Epithelial cell of proximal tubule (primary cell): ENCODE measurements at regions not wholly inside any gene's neighbourhood (a gene's known extent, or its start where the extent isn't known, plus 50 kb on each side); places are given as distances from the start of the nearest gene placed in this dataset.

ENCODE experiments used
- DNase-seq: peaks from one replicate; pipeline ENCODE4 v3.0.0-alpha.2; 2011; ENCODE audit warnings: low read depth
- H3K4me3 ChIP-seq: 2 replicates; pipeline ENCODE4 v1.5.1; 2011; ENCODE audit warnings: low read depth, mild to moderate bottlenecking, low read length
- CTCF ChIP-seq: conservative IDR thresholded peaks from 2 replicates; pipeline ENCODE4 v1.5.1; 2012; ENCODE audit warnings: low read depth, mild to moderate bottlenecking, low read length

DNA sequence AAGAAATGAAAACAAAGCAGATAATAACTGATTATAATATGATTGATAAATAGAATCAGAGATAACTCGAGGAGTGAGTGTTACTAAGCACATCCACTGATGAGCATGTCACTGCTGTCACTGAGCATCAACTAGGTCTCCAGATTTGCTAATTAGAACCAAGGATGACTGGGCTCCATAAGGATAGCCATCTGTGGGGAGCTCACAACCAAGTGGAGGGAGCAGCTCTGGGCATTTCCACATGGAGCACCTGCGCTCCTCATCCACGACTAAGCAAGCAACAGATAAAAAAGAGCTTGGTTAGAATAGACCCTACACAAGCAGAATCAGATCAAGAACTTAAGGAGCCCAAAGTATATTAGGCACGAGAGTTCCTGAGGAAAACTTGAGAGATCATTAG lies 396.0 kb upstream of the B3GAT1 start:
- H3K4me3 ChIP-seq, result no peak overlapping the region
- TF ChIP-seq CTCF, result no peak

DNA sequence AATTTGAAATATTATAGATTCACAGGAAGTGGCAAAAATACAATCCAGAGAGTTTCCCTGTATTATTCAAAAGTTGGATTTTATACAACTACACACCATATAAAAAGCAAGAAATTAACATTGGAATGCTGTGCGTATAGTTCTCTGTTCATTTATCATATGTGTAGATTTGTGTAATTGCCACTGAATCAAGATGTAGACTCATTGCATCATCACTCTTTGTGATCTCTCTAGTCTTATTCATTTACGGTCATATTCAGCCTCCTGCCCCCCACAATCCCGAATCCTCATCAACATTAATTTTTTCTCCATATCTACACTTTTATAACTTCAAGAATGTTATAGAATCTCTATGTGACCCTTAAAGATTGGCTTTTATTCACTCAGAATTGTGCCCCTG lies 390.6 kb upstream of the B3GAT1 start:
- no peak for TF ChIP-seq CTCF
- no peak for DNase-seq
- no peak overlapping the region for H3K4me3 ChIP-seq

More for the DNA sequence above, 396.0 kb upstream of the B3GAT1 start:
- DNase-seq, result no peak

- no peak overlapping the region for H3K4me3 ChIP-seq
- no peak for DNase-seq
- TF ChIP-seq CTCF, result no peak
Measured at GRCh38 chr11:134802116-134802515, 390.1 kb upstream of the B3GAT1 start.

GRCh38 chr11:134801570-134801969 lies 389.5 kb upstream of the B3GAT1 start:
- H3K4me3 ChIP-seq, result no peak overlapping the region
- no peak for DNase-seq
- no peak for TF ChIP-seq CTCF

GRCh38 chr11:134800826-134801225 lies 388.8 kb upstream of the B3GAT1 start:
- no peak overlapping the region for H3K4me3 ChIP-seq
- TF ChIP-seq CTCF, result no peak
- DNase-seq, result no peak

DNA sequence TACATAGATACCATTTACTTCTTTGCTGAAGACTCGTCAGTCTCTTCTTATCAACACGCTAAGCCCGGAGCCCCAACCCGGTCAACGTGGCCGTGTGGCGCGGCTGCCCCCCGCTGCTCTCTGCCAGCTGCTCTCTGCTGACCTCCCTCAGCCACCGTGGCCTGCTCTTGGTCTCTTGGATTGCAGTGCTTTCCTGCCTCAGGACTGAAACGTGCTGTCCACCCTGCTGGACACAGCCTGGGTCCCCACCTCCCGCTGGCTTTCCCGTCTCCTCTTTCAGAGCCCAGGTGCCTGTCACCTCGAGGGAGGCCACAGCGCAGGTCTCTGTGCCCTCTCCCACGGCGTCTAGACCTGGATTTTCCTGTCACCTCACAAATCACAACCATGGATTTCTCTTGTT lies 388.1 kb upstream of the B3GAT1 start:
- TF ChIP-seq CTCF, result no peak
- DNase-seq, result no peak
- no peak overlapping the region for H3K4me3 ChIP-seq

DNA sequence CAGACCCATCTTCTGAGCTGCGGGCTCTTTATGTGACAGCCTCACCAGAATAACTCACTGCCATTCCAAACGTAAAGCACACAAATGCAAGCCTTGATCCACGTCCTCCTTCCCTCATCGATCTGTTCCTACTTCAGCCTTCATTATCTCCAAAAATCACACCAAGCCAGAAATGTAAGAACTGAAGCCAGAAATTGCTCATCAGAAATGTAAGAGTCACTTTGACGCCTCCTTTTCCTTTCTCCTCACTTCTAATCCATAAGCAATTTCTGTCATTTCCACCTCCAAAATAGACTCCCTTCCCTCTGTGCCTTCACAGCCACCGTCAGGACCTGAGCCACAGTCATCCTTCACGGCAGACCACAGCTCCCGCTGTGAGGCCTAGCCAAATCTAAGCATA lies 387.3 kb upstream of the B3GAT1 start:
- no peak for DNase-seq
- no peak overlapping the region for H3K4me3 ChIP-seq
- no peak for TF ChIP-seq CTCF
